Caco-2 (cell line): ENCODE measurements at regions not wholly inside any gene's neighbourhood (a gene's known extent, or its start where the extent isn't known, plus 50 kb on each side); places are given as distances from the start of the nearest gene placed in this dataset.
A peak's percentile ranks its signal among the peaks of the same experiment; 100 is the strongest.

Experiments
- BruUV-seq: library from RNA; stranded (reverse); fragments of 400-500 nt; replicated peaks from 2 replicates; lab custom pipeline; 2021; lab: Mats Ljungman, UMichigan
- CTCF ChIA-PET: fragments of 300-600 bp; sonication (Branson Sonifier 250); formaldehyde crosslinking; loops from one replicate; lab custom pipeline; 2022; ENCODE audit warnings: antibody characterized with exemption; lab: Charles Lee
- POLR2A ChIA-PET: fragments of 300-600 bp; sonication (Branson Sonifier 250); formaldehyde crosslinking; loops from one replicate; lab custom pipeline; 2022; ENCODE audit warnings: antibody characterized with exemption; lab: Charles Lee
- DNase-seq, 2 experiments: peaks; one replicate each; pipeline versions ENCODE4 v3.0.0 to v3.0.0-alpha.2; 2020 to 2022
- H3K27me3 ChIP-seq: replicated peaks from 2 replicates; pipeline ENCODE4 v1.6.0; 2011; ENCODE audit warnings: low read length; ENCODE audit not compliant: control insufficient read depth, insufficient read depth
- H3K36me3 ChIP-seq: 2 replicates; pipeline ENCODE4 v1.5.1; 2011; ENCODE audit warnings: low read length; ENCODE audit not compliant: control insufficient read depth, insufficient read depth
- H3K4me1 ChIP-seq: fragments of 250-450 bp; sonication (Bioruptor Pico); 2 replicates; pipeline ENCODE4 v1.5.1; 2020; ENCODE audit warnings: mild to moderate bottlenecking
- H3K4me3 ChIP-seq: 2 replicates; pipeline ENCODE4 v1.5.1; 2011; ENCODE audit warnings: low read depth, mild to moderate bottlenecking, control low read depth, low read length
- H3K9me3 ChIP-seq: fragments of 250-450 bp; sonication (Bioruptor Pico); 2 replicates; pipeline ENCODE4 v1.5.1; 2020; ENCODE audit warnings: mild to moderate bottlenecking, moderate library complexity
- H3K27ac Mint-ChIP-seq: one replicate; pipeline ENCODE4 v1.8.0; 2022; ENCODE audit warnings: mixed read lengths; ENCODE audit not compliant: unreplicated experiment
- H3K27me3 Mint-ChIP-seq: one replicate; pipeline ENCODE4 v1.8.0; 2022; ENCODE audit warnings: mixed read lengths; ENCODE audit not compliant: insufficient read depth, unreplicated experiment
- H3K36me3 Mint-ChIP-seq: one replicate; pipeline ENCODE4 v1.8.0; 2022; ENCODE audit warnings: mild to moderate bottlenecking, mixed read lengths; ENCODE audit not compliant: insufficient read depth, unreplicated experiment
- H3K4me1 Mint-ChIP-seq: one replicate; pipeline ENCODE4 v1.8.0; 2022; ENCODE audit warnings: low read depth, mixed read lengths; ENCODE audit not compliant: unreplicated experiment
- H3K4me3 Mint-ChIP-seq: one replicate; pipeline ENCODE4 v1.8.0; 2022; ENCODE audit warnings: mild to moderate bottlenecking, moderate library complexity, mixed read lengths; ENCODE audit not compliant: unreplicated experiment
- H3K9me3 Mint-ChIP-seq: one replicate; pipeline ENCODE4 v1.8.0; 2022; ENCODE audit warnings: mixed read lengths; ENCODE audit not compliant: unreplicated experiment
- CTCF ChIP-seq, 2 experiments: fragments of 200-600 bp in 1 of 2; IDR thresholded peaks; 1 replicate in 1 of 2; 2 replicates in 1 of 2; pipeline versions ENCODE4 v1.5.1 to v1.8.0; 2011 to 2022; ENCODE audit warnings: antibody characterized with exemption in 1 of 2, control low read depth in 1 of 2, inconsistent platforms in 1 of 2, low read depth in 1 of 2, low read length in 1 of 2, mild to moderate bottlenecking in 1 of 2, moderate library complexity in 1 of 2; ENCODE audit not compliant: insufficient read depth in 1 of 2, severe bottlenecking in 1 of 2, unreplicated experiment in 1 of 2
- intact Hi-C: fragments of 100-400 bp; cut with micrococcal nuclease; formaldehyde crosslinking; loops from one replicate; pipeline ENCODE4 v1.10.0; 2022; ENCODE audit not compliant: unreplicated experiment

- TF ChIP-seq CTCF (IDR thresholded peaks at IDR 0.05; ENCODE audit: insufficient read depth in 1 of 2, low read depth in 1 of 2, low read length in 1 of 2, severe bottlenecking in 1 of 2, unreplicated experiment in 1 of 2): no peak
- Mint-ChIP-seq H3K9me3 (no peaks in the 10 kb centered on the region), H3K27me3 (no peaks in the 10 kb centered on the region), H3K27ac (peak overlapping the region; percentile 37), H3K36me3 (no peaks in the 10 kb centered on the region), H3K4me3 (no peak overlapping the region), H3K4me1 (peaks cover 20% of the 10 kb centered on the region)
- peaks cover 43% of the 10 kb centered on the region for H3K4me1 ChIP-seq
- no peak overlapping the region for H3K4me3 ChIP-seq
- no peaks in the 10 kb centered on the region for H3K27me3 ChIP-seq
- ChIA-PET POLR2A (no interaction called here), CTCF (no interaction called here)
- H3K36me3 ChIP-seq: no peaks in the 10 kb centered on the region
- H3K9me3 ChIP-seq: no peaks in the 10 kb centered on the region
- BruUV-seq: no TSS peak
- DNase-seq: no peak
- intact Hi-C loops: loop anchor here (2.0 to 10.0 kb wide), 4 partner anchors 83 to 410 kb away; partner anchors contain the start of gene MYCN
Measured at GRCh38 chr2:16094811-16095210, 154.5 kb downstream of the MYCN start.

- DNase-seq: peak; percentile 25 to 73
- Mint-ChIP-seq H3K4me1 (peaks cover 16% of the 10 kb centered on the region), H3K4me3 (no peak overlapping the region), H3K27ac (peak overlapping the region; percentile 37), H3K36me3 (no peaks in the 10 kb centered on the region), H3K9me3 (no peaks in the 10 kb centered on the region), H3K27me3 (no peaks in the 10 kb centered on the region)
- H3K27me3 ChIP-seq: no peaks in the 10 kb centered on the region
- no TSS peak for BruUV-seq
- TF ChIP-seq CTCF (IDR thresholded peaks at IDR 0.05; ENCODE audit: insufficient read depth in 1 of 2, low read depth in 1 of 2, low read length in 1 of 2, severe bottlenecking in 1 of 2, unreplicated experiment in 1 of 2): no peak
- intact Hi-C loops: loop anchor here (2.0 to 10.0 kb wide), 2 partner anchors 153 to 411 kb away; partner anchors contain the start of gene MYCN
- ChIA-PET POLR2A (no interaction called here), CTCF (no interaction called here)
- H3K4me1 ChIP-seq: peaks cover 39% of the 10 kb centered on the region
- H3K9me3 ChIP-seq: no peaks in the 10 kb centered on the region
- no peak overlapping the region for H3K4me3 ChIP-seq
- no peaks in the 10 kb centered on the region for H3K36me3 ChIP-seq
Measured at GRCh38 chr2:16093639-16094529, 153.5 kb downstream of the MYCN start.

DNA sequence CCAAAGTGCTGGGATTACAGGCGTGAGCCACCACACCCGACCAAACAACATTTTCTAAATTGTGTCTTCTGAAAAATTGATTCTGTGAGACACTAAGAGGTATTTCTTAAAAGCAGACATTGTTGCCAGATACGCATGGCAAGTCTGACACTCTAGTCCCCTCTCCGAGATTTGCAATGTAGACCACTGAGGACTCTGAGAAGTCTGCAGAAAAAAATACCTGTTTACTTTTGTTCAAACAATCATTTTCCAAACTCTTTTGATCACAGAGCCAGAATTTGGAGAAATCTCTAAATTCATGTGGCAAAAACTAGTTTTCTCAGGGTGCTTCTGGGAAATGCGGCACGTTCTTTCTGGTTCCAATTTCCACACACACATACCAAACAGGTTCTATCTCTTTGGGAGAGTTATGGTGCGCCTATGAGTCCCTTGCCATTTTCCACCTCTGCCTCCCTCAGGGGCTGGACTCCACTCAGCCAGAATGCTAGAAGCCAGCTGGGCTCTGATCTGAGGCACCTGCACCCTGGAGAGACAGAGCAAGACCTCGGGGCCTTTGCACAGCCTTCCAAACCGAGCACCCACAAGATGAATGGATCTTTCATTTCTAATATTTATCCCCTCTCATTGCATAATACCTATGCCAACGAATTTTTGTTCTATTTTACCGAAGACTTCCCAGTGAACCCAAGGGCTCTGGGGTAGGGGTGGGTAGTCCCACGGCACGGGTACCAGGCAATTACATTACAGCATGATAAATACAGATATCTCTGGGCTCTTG lies 152.7 kb downstream of the MYCN start:
- Mint-ChIP-seq H3K9me3 (no peaks in the 10 kb centered on the region), H3K27me3 (no peaks in the 10 kb centered on the region), H3K4me3 (no peak overlapping the region), H3K36me3 (no peaks in the 10 kb centered on the region), H3K27ac (peak overlapping the region; percentile 37), H3K4me1 (peaks cover 16% of the 10 kb centered on the region)
- H3K36me3 ChIP-seq: no peaks in the 10 kb centered on the region
- no peak for TF ChIP-seq CTCF (IDR thresholded peaks at IDR 0.05; ENCODE audit: insufficient read depth in 1 of 2, low read depth in 1 of 2, low read length in 1 of 2, severe bottlenecking in 1 of 2, unreplicated experiment in 1 of 2)
- intact Hi-C loops: loop anchor here (10.0 kb wide), 1 partner anchor 412 kb away; no protein-coding TSS in a partner anchor
- H3K27me3 ChIP-seq: no peaks in the 10 kb centered on the region
- no TSS peak for BruUV-seq
- ChIA-PET CTCF (no interaction called here), POLR2A (no interaction called here)
- no peak overlapping the region for H3K4me3 ChIP-seq
- DNase-seq: no peak
- peaks cover 39% of the 10 kb centered on the region for H3K4me1 ChIP-seq
- no peaks in the 10 kb centered on the region for H3K9me3 ChIP-seq
